Stomach (tissue), 4 donors: ENCODE measurements at regions not wholly inside any gene's neighbourhood (a gene's known extent, or its start where the extent isn't known, plus 50 kb on each side); places are given as distances from the start of the nearest gene placed in this dataset.

ENCODE experiments used
- POLR2A ChIP-seq, 4 donors: fragments of 450-650 bp; IDR thresholded peaks; one replicate each; pipeline ENCODE4 v1.6.1; 2016; ENCODE audit warnings: antibody characterized with exemption in 4 of 4, control low read depth in 2 of 4, mild to moderate bottlenecking in 1 of 4, moderate library complexity in 1 of 4
- TF ChIP-seq, protein P1 (sequence below), 7 experiments: fragments of 450-650 bp in 4 of 7; fragments of 200-600 bp in 3 of 7; sonication (generic) in 3 of 7; IDR thresholded peaks; one replicate each; pipeline ENCODE4 v1.5.1; 2016 to 2019; ENCODE audit warnings: antibody characterized with exemption in 7 of 7, control low read depth in 2 of 7, mild to moderate bottlenecking in 1 of 7

DNA sequence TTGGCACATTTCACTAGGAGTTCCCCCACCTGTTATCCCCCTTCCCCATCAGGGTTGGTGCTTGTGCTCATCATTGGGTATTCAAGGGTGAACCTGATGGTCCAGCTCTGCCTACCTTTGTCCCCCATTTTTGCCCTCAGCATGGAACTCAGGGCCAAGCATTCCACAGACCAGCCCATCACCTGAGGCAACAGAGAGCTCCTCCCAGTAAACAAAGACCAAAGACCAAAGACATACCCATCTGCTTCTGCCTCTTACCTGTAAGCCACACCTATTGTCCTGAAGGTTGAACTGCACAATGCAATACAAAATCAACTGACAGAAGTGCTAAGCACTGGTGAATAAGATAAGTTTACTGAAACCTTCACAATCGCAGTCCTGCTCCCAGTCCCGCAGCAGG, 237.5 kb downstream of the PAPSS1 start:
- TF ChIP-seq, protein P1, sequence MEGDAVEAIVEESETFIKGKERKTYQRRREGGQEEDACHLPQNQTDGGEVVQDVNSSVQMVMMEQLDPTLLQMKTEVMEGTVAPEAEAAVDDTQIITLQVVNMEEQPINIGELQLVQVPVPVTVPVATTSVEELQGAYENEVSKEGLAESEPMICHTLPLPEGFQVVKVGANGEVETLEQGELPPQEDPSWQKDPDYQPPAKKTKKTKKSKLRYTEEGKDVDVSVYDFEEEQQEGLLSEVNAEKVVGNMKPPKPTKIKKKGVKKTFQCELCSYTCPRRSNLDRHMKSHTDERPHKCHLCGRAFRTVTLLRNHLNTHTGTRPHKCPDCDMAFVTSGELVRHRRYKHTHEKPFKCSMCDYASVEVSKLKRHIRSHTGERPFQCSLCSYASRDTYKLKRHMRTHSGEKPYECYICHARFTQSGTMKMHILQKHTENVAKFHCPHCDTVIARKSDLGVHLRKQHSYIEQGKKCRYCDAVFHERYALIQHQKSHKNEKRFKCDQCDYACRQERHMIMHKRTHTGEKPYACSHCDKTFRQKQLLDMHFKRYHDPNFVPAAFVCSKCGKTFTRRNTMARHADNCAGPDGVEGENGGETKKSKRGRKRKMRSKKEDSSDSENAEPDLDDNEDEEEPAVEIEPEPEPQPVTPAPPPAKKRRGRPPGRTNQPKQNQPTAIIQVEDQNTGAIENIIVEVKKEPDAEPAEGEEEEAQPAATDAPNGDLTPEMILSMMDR (IDR thresholded peaks at IDR 0.05): no peak
- no peak for TF ChIP-seq POLR2A (IDR thresholded peaks at IDR 0.05)
